H1 (cell line): ENCODE measurements at regions not wholly inside any gene's neighbourhood (a gene's known extent, or its start where the extent isn't known, plus 50 kb on each side); places are given as distances from the start of the nearest gene placed in this dataset.

ENCODE experiments used
- CTCF ChIA-PET: fragments of 300-600 bp; sonication (Branson Sonifier 250); formaldehyde crosslinking; loops from one replicate; lab custom pipeline; 2021; ENCODE audit not compliant: partially characterized antibody; lab: Charles Lee
- POLR2A ChIA-PET: fragments of 300-600 bp; sonication (Branson Sonifier 250); formaldehyde crosslinking; loops from one replicate; lab custom pipeline; 2021; ENCODE audit warnings: inconsistent platforms; ENCODE audit not compliant: partially characterized antibody; lab: Charles Lee
- DNase-seq, 2 experiments: peaks; one replicate each; pipeline versions ENCODE4 v3.0.0 to v3.0.0-alpha.2; 2010 to 2022; ENCODE audit warnings: low spot score in 2 of 2, low read depth in 1 of 2, mixed read lengths in 1 of 2
- FAIRE-seq: peaks from 2 replicates; lab custom pipeline; 2011; peaks lifted over from hg19 to GRCh38; lab: Jason Lieb, UNC
- H2AFZ ChIP-seq: 2 replicates; pipeline ENCODE4 v1.8.1; 2012; ENCODE audit warnings: low read length, inconsistent platforms
- H2AK5ac ChIP-seq: 2 replicates; pipeline ENCODE4 v1.6.1; 2013; ENCODE audit warnings: low read depth, low read length
- H2BK120ac ChIP-seq: replicated peaks from 2 replicates; pipeline ENCODE3; 2013; ENCODE audit warnings: low read depth, low read length, inconsistent platforms
- H2BK12ac ChIP-seq: 2 replicates; pipeline ENCODE4 v1.6.1; 2013; ENCODE audit warnings: low read depth, low read length
- H2BK15ac ChIP-seq: 2 replicates; pipeline ENCODE4 v1.6.1; 2013; ENCODE audit warnings: low read length
- H2BK20ac ChIP-seq: 2 replicates; pipeline ENCODE4 v1.6.1; 2013; ENCODE audit warnings: low read length
- H2BK5ac ChIP-seq: 2 replicates; pipeline ENCODE4 v1.6.1; 2013; ENCODE audit warnings: low read depth, low read length
- H3K14ac ChIP-seq: 2 replicates; pipeline ENCODE4 v1.6.1; 2013; ENCODE audit warnings: inconsistent platforms; ENCODE audit not compliant: insufficient read length
- H3K18ac ChIP-seq: 2 replicates; pipeline ENCODE4 v1.6.1; 2013; ENCODE audit warnings: low read length; ENCODE audit errors: extremely low read depth
- H3K23ac ChIP-seq: 2 replicates; pipeline ENCODE4 v1.6.1; 2013; ENCODE audit warnings: inconsistent platforms; ENCODE audit not compliant: insufficient read length
- H3K23me2 ChIP-seq: 2 replicates; pipeline ENCODE4 v1.6.1; 2013; ENCODE audit warnings: low read depth, low read length
- H3K27ac ChIP-seq: 2 replicates; pipeline ENCODE4 v1.6.1; 2011; ENCODE audit warnings: low read depth, low read length, inconsistent platforms
- H3K27me3 ChIP-seq, 4 experiments: replicated peaks in 1 of 4; 1 replicate in 1 of 4; 2 replicates in 3 of 4; pipeline versions ENCODE4 v1.6.1 to v1.8.1; 2011 to 2013; ENCODE audit warnings: low read length in 3 of 4, mild to moderate bottlenecking in 3 of 4, inconsistent platforms in 2 of 4, mixed read lengths in 2 of 4, moderate library complexity in 1 of 4; ENCODE audit not compliant: control insufficient read depth in 3 of 4, insufficient read depth in 3 of 4; ENCODE audit errors: extremely low read depth in 1 of 4
- H3K36me3 ChIP-seq, 4 experiments: 2 replicates each; pipeline versions ENCODE4 v1.6.1 to v1.8.1; 2011 to 2013; ENCODE audit warnings: mild to moderate bottlenecking in 4 of 4, low read length in 3 of 4, moderate library complexity in 2 of 4, control low read depth in 1 of 4, inconsistent platforms in 1 of 4; ENCODE audit not compliant: insufficient read depth in 4 of 4, control insufficient read depth in 2 of 4
- H3K4ac ChIP-seq: replicated peaks from 2 replicates; pipeline ENCODE3; 2013; ENCODE audit warnings: low read length, low read depth, mixed read lengths, inconsistent platforms; ENCODE audit not compliant: insufficient read length
- H3K4me1 ChIP-seq, 4 experiments: replicated peaks in 1 of 4; 1 replicate in 1 of 4; 2 replicates in 3 of 4; pipeline versions ENCODE4 v1.6.1 to v1.8.1; 2011 to 2013; ENCODE audit warnings: low read length in 3 of 4, inconsistent platforms in 2 of 4, mixed read lengths in 1 of 4; ENCODE audit not compliant: insufficient read depth in 4 of 4, control insufficient read depth in 3 of 4
- H3K4me2 ChIP-seq, 2 experiments: 2 replicates each; pipeline versions ENCODE4 v1.6.1 to v1.8.1; 2011 to 2013; ENCODE audit warnings: low read depth in 2 of 2, low read length in 2 of 2, control low read depth in 1 of 2, inconsistent platforms in 1 of 2, mild to moderate bottlenecking in 1 of 2; ENCODE audit not compliant: insufficient read depth in 1 of 2
- H3K4me3 ChIP-seq, 4 experiments: fragments of 200-600, 300-600 bp in 1 of 4; sonication (generic), shearing (Covaris generic), sonication (Bioruptor Twin) in 1 of 4; 2 replicates each; pipeline versions ENCODE4 v1.5.1 to v1.8.1; 2011 to 2016; ENCODE audit warnings: low read length in 4 of 4, low read depth in 3 of 4, control low read depth in 2 of 4, inconsistent platforms in 2 of 4, mild to moderate bottlenecking in 2 of 4, mixed read lengths in 1 of 4, moderate library complexity in 1 of 4; ENCODE audit not compliant: insufficient read depth in 2 of 4; ENCODE audit errors: extremely low read depth in 1 of 4
- H3K56ac ChIP-seq: replicated peaks from 2 replicates; pipeline ENCODE3; 2013; ENCODE audit warnings: low read depth, mild to moderate bottlenecking, mixed read lengths, low read length, inconsistent platforms; ENCODE audit not compliant: insufficient read length
- H3K79me1 ChIP-seq: 2 replicates; pipeline ENCODE4 v1.6.1; 2013; ENCODE audit warnings: low read depth, low read length, control low read depth
- H3K79me2 ChIP-seq, 2 experiments: 2 replicates each; pipeline versions ENCODE4 v1.6.1 to v1.8.1; 2012 to 2013; ENCODE audit warnings: low read length in 2 of 2, mild to moderate bottlenecking in 2 of 2, inconsistent platforms in 1 of 2; ENCODE audit not compliant: insufficient read depth in 2 of 2, control insufficient read depth in 1 of 2
- H3K9ac ChIP-seq, 4 experiments: replicated peaks in 1 of 4; 1 replicate in 1 of 4; 2 replicates in 3 of 4; pipeline versions ENCODE4 v1.6.1 to v1.8.1; 2011 to 2013; ENCODE audit warnings: low read depth in 3 of 4, low read length in 3 of 4, control low read depth in 2 of 4, mild to moderate bottlenecking in 2 of 4, moderate library complexity in 2 of 4, inconsistent platforms in 1 of 4; ENCODE audit errors: extremely low read depth in 1 of 4
- H3K9me3 ChIP-seq, 2 experiments: 2 replicates each; pipeline versions ENCODE4 v1.6.1 to v1.8.1; 2012 to 2013; ENCODE audit warnings: mild to moderate bottlenecking in 2 of 2, moderate library complexity in 2 of 2, control low read depth in 1 of 2, inconsistent platforms in 1 of 2, low read depth in 1 of 2, low read length in 1 of 2, mixed read lengths in 1 of 2; ENCODE audit not compliant: insufficient read depth in 2 of 2
- H4K20me1 ChIP-seq, 2 experiments: replicated peaks in 1 of 2; 2 replicates each; pipeline versions ENCODE3 to v1.8.1; 2011 to 2013; ENCODE audit warnings: inconsistent platforms in 2 of 2, low read length in 2 of 2, mild to moderate bottlenecking in 1 of 2; ENCODE audit not compliant: insufficient read depth in 2 of 2, control insufficient read depth in 1 of 2
- H4K5ac ChIP-seq: 2 replicates; pipeline ENCODE4 v1.6.1; 2013; ENCODE audit warnings: low read length, low read depth, mixed read lengths, inconsistent platforms; ENCODE audit not compliant: insufficient read length
- H4K8ac ChIP-seq: 2 replicates; pipeline ENCODE4 v1.8.0; 2013; ENCODE audit warnings: mild to moderate bottlenecking, moderate library complexity, low read length, inconsistent platforms; ENCODE audit not compliant: insufficient read depth; ENCODE audit errors: extremely low read depth
- H4K91ac ChIP-seq: replicated peaks from 2 replicates; pipeline ENCODE3; 2013; ENCODE audit warnings: low read length, mixed read lengths, inconsistent platforms; ENCODE audit not compliant: insufficient read length
- CEBPB ChIP-seq: IDR thresholded peaks from 2 replicates; pipeline ENCODE4 v1.6.1; 2012; ENCODE audit warnings: low read depth, low read length
- NRF1 ChIP-seq: IDR thresholded peaks from 2 replicates; pipeline ENCODE4 v1.6.1; 2011; ENCODE audit warnings: mild to moderate bottlenecking, low read depth, low read length, improper control_type of control experiment
- SIRT6 ChIP-seq: IDR thresholded peaks from one replicate; pipeline ENCODE4 v1.7.1; 2012; ENCODE audit warnings: low read length, inconsistent platforms
- ZNF274 ChIP-seq: IDR thresholded peaks from 2 replicates; pipeline ENCODE4 v1.7.0; 2012; ENCODE audit warnings: low read length, borderline replicate concordance; ENCODE audit errors: extremely low read depth
- WGBS, 2 experiments: shearing (Covaris generic) in 1 of 2; methylation state at CpG; one replicate each; pipeline versions ENCODE4 v1.1.6 to v1.1.7; 2013 to 2015; ENCODE audit warnings: low lambda C conversion rate in 2 of 2, mixed read lengths in 2 of 2, inconsistent platforms in 1 of 2, low coverage in 1 of 2, missing lambda C conversion rate in 1 of 2; ENCODE audit not compliant: insufficient replicate concordance in 2 of 2, insufficient coverage in 1 of 2, insufficient read length in 1 of 2; ENCODE audit errors: extremely low coverage in 1 of 2, missing lambda C conversion rate in 1 of 2; 5-methylcytosine and 5-hydroxymethylcytosine counted together

- CTCF ChIA-PET = interaction anchor here (0.7 kb wide), 1 partner anchor 79 kb away, joined by 3 read pairs; no protein-coding TSS in a partner anchor
- POLR2A ChIA-PET = no interaction called here
- WGBS, 2 experiments = 83% methylated on average over 3 of the region's 3 CpGs; no CpG with 5 or more reads in 1 of the 2 experiments
- Histone ChIP-seq H3K56ac (no peak overlapping the region), H2BK5ac (no peak overlapping the region), H2BK15ac (no peak overlapping the region), H4K20me1 (no peaks in the 10 kb centered on the region), H3K36me3 (no peaks in the 10 kb centered on the region), H2AFZ (no peak overlapping the region), H3K18ac (no peak overlapping the region), H3K79me2 (no peaks in the 10 kb centered on the region), H2AK5ac (no peak overlapping the region), H3K27me3 (no peaks in the 10 kb centered on the region), H3K79me1 (no peaks in the 10 kb centered on the region), H3K4me3 (no peak overlapping the region), H3K14ac (no peak overlapping the region), H2BK12ac (no peak overlapping the region), H3K23ac (no peak overlapping the region), H3K4me1 (peaks cover 0 to 7% (median 3%) of the 10 kb centered on the region in 4 experiments; a peak in 5 of 7 replicates), H3K9ac (no peak overlapping the region), H4K5ac (no peak overlapping the region), H3K9me3 (no peaks in the 10 kb centered on the region), H3K4ac (no peak overlapping the region), H4K91ac (no peak overlapping the region), H2BK20ac (no peak overlapping the region), H3K23me2 (no peaks in the 10 kb centered on the region), H2BK120ac (no peak overlapping the region), H4K8ac (no peak overlapping the region), H3K4me2 (no peak overlapping the region), H3K27ac (no peak overlapping the region)
- DNase-seq = no peak
- TF ChIP-seq NRF1 (no peak), SIRT6 (no peak), ZNF274 (no peak), CEBPB (no peak)
- FAIRE-seq = no peak
These were observed 484.6 kb downstream of the VRK1 start for GRCh38 chr14:97281741-97282140.
